GM18873 (cell line): ENCODE measurements at regions not wholly inside any gene's neighbourhood (a gene's known extent, or its start where the extent isn't known, plus 50 kb on each side); places are given as distances from the start of the nearest gene placed in this dataset.
"Not testable (repeated sequence)": the region's sequence is repeated elsewhere in the genome, so short reads cannot be mapped to it uniquely, and the experiment has no call there.

Experiments used
- ATAC-seq: cut with Tn5 transposase; IDR thresholded peaks from one replicate; pipeline ENCODE4 v1.9.1; 2021; ENCODE audit warnings: mild to moderate bottlenecking, moderate library complexity, moderate number of reproducible peaks; ENCODE audit not compliant: unreplicated experiment, low FRiP score

DNA sequence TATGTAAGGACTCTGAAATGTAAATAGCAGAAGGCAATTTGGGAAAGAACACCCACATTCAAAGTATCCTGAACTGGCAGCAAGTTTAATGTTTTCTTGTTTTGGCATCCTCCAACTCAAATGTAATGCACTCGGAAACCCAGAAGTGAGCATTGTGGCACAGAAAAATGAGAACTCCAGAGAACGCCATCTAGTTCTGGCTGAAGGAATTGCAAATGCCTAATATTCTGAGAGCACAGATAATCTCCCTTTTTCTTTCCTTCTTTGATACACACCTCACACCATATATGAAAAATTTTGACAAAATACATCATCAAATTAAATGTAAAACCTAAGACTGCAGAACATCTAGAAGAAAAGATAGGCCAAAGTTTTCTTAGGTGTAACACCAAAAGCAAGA lies 52.1 kb downstream of the PWWP3B start:
- no peak for ATAC-seq

DNA sequence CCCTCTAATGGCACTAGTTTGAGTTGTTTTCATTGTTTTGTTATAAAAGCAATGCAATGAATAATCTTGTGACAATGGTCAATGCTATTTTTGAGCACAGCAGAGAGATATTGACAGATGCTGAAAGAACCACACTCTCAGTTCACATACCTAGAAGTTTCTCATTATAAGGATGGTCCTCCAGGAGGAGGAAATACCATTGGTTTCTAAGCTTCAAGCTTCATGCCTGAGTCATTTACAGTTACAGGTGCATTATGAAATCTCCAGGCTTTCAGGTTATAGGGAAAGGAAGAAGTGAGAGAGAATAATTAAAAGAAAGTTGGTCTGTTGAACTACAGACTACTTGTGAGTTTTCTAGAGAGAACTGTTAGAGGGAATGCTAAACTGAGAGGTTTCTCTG lies 75.3 kb downstream of the PWWP3B start:
- ATAC-seq: no peak

DNA sequence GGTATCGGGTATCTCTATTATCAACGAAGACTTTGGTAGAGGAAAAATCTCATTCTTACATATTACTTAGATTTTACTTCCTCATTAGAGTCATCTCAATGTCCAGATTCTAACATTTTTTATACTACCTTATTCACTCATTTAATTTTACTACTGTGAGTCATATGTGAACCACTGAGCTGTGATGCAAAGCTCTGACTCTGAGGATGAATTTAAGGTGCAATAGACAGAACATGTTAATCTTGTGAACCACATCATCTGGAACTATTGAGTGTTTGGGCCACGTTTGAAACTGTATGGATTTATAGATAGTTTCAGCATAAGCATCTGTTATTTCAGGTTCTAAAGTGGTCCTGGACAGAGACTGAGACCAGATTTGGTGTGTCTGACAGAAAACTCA lies 78.4 kb downstream of the PWWP3B start:
- ATAC-seq: no peak

DNA sequence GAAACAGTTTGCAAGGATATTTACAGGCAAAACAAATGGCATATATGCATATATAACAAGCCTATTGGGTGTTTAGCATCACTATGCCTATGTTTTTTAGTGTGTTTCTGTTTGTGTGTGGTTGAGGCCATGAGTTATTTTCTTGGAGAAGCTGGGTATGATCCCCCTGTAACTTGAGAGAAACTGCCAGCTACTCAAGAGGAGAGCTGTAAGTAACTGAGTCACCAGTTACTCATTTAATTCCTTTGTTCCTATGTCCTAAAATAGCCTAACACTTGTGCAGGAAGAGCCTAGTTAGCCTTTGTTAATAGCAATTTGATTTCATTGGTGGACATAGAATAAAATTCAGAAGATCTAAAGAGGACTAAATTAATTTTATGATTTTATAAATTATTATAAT lies 79.1 kb downstream of the PWWP3B start:
- ATAC-seq: no peak

DNA sequence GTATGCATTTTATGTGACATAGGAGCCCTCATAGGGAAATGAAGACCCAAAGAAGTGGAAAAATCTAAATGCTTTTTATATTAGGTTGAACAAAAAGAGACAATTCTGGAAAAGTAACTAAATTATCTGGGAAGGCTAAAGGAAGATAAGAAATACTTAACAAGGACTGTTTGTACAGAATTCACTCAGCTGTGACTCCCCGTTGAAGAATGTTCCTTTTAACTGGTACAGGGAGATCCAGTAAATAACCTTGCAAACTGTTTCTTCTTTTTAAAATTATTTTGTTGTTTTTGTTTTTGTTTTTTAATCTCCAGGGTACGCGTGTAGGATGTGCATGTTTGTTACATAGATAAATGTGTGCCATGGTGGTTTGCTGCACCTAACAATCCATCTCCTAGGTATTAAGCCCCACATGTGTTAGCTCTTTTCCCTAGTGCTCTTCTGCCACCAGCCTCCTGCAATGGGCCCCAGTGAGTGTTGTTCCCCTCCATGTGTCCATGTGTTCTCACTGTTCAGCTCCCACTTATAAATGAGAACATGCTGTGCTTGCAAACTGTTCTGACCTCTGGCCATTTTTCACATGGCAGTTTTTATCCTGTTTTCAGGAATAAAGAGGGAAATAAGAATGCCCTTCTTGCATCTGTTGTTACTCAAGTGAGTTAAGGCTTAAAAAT lies 81.7 kb downstream of the PWWP3B start:
- ATAC-seq: no peak

DNA sequence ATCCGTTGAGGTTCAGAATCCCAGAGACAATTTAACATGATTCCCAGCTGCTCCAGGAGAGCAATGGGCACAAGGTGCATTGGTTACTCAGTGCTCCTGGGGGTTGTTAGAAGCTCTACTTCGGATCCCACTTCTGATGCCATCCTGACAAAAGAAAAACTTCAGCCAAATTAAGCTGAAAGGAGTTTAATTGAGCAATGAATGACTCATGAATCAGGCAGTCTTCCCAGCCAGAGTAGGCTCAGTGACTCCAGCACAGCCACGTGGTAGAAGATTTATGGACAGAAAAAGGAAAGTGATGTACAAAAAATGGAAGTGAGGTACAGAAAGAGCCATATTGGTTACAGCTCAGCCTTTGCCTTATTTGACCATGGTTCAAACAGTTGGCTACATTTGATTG lies 95.7 kb downstream of the PWWP3B start:
- no peak for ATAC-seq

DNA sequence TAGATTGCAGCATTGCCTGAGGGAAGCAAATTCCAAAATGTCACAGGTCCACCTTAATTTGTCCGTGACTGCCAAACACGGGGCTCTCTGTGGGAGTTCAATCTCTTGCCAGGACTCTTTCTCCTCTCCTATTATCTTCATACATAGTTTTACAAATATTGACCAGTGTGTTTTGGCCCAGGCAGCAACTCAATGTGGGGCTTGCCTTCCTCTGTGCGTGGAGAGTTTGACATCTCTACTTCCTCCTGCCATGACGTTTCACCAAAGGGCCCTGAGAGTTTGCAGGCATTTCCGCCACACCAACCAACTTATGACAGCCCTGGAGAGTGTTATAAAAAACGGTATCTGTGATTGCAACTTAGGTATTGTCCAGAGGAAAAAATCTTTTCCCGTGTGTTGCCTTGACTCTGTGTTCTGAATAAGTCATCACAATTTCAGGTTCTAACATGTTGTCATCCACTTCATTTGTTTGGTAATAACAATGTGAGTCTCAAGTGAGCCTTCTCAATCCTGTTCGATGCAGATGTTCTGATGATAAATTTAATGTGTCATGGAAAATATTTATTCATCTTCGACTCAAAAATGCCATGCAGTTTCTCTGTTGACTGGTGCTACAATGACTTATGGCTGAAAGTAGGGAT lies 106.0 kb downstream of the PWWP3B start:
- not testable (repeated sequence) for ATAC-seq

DNA sequence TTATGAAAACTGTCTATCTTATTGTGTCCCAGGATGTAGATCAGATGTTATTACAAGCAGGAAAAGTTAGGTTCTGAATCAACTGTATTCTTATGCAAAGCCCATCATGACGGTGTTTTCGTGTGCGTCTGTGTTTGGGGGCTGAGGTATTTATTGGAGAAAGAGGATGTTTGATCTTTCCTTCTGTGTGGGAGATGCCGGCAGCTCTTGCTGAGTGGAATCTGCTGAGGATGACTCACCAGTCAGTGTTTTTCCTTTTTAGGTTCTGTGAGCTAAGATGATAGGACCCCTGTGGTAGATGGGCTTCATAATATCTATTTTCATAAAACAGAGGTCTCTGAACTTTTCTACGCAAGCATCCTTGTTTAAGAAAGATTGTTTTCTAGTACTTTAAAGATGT lies 107.1 kb downstream of the PWWP3B start:
- ATAC-seq: not testable (repeated sequence)

DNA sequence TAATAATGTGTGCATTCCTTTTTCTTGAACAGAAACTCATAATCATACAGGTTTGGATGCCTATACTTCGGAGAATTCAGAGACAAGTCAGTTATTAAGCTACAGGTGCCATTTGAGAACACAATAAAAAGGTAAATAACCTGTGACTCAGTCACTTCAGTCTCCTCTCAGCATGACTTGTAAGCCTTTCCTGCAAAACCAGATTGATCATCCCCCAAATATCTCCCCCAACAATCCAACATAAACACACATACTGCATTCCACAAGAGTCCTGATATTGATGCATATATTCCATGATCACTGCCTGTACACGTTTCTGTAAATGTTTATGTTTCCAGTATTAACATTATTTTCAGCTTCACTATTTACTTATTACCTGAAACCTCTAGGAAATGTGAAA lies 110.8 kb downstream of the PWWP3B start:
- ATAC-seq: no peak

DNA sequence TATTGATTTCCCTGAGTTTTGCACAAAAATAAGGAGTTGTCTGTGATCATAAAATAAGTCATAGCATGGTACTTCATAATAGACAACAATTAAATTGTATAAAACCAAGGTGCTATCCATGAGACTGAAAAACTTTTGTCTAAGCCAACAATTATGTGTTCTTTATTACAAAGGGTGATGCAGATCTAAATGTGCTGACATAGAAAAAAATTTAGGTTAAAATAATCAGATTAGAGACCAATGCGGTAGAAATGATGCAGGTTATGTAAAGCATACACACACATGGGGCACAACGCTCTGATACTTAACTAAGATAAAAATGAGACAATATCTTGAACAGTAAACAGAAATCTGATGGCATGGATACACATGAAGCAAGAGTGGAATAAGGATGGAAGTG lies 113.3 kb downstream of the PWWP3B start:
- no peak for ATAC-seq

DNA sequence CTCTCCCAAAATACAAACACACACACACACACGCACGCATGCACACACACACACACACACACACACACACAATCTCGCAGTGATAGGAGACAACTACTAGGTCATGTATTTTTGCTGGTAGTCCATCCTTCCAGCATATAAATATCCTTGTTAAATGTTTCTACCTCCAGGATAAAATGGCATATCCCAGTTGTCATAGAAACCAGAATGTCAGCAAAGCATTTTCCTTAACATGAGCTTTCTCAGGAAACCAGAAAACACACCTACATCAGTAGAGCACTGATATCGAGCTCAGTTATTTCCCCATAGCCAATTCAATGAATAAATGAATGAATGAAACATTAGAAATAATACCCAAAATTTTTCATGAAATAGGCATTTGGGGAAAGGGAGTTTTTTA lies 115.7 kb downstream of the PWWP3B start:
- ATAC-seq: no peak

DNA sequence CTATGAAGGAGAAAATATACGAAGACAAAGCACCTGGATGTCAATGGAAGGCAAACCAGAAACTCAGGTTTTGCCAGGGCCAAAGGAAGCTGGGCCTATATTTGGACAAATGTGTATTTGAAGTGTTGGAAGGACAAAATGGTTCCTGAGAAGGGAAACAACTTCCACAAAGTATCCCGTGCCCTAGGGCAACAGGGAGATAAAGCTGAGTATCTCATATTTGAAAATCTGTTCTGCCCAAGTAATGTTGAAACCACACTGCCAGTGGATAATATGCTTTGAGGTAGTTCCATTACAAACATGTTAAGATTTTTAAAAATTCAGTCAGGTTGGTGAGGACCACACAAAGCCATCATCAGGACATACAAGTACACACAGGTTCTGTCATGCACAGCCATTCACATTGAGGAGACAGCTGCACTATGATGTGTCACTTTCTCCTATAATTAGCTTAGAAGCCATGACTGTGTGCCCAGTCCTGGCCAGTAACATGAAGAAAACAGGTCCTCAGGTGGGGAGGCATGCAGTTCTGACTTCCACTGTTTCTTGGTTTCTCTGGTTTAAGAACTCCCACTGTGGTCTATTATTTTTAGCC lies 116.4 kb downstream of the PWWP3B start:
- no peak for ATAC-seq

DNA sequence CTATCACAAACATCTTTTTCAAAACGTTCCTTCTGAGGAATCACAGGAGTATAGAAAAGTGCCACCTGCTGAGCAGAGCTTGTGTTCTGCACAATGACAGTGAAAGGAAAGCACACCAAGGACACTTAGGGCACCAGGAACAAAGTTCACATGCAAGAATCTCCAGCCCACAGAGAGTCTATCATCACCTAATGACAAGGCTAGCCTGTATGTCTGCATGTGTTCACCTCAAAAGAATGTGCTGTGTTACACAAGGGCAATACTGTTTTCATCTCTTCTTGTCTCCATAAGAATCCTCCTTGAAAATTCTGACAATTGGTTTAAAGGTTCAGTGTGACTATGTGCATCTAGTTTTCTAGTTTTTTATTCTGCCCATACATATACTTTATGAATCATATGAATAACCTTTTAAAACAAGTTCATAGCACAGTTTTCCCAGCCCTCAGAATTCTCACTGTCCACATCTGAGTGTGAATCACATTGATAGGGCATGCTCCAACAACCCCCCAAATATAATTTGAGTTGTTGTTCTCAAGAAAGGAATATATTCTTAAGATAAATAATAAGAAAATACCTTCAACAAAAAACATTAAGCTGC lies 118.0 kb downstream of the PWWP3B start:
- no peak for ATAC-seq

DNA sequence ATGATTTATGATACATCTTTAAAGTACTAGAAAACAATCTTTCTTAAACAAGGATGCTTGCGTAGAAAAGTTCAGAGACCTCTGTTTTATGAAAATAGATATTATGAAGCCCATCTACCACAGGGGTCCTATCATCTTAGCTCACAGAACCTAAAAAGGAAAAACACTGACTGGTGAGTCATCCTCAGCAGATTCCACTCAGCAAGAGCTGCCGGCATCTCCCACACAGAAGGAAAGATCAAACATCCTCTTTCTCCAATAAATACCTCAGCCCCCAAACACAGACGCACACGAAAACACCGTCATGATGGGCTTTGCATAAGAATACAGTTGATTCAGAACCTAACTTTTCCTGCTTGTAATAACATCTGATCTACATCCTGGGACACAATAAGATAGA lies 122.7 kb downstream of the PWWP3B start:
- not testable (repeated sequence) for ATAC-seq

DNA sequence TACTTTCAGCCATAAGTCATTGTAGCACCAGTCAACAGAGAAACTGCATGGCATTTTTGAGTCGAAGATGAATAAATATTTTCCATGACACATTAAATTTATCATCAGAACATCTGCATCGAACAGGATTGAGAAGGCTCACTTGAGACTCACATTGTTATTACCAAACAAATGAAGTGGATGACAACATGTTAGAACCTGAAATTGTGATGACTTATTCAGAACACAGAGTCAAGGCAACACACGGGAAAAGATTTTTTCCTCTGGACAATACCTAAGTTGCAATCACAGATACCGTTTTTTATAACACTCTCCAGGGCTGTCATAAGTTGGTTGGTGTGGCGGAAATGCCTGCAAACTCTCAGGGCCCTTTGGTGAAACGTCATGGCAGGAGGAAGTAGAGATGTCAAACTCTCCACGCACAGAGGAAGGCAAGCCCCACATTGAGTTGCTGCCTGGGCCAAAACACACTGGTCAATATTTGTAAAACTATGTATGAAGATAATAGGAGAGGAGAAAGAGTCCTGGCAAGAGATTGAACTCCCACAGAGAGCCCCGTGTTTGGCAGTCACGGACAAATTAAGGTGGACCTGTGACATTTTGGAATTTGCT lies 123.8 kb downstream of the PWWP3B start:
- ATAC-seq: not testable (repeated sequence)

DNA sequence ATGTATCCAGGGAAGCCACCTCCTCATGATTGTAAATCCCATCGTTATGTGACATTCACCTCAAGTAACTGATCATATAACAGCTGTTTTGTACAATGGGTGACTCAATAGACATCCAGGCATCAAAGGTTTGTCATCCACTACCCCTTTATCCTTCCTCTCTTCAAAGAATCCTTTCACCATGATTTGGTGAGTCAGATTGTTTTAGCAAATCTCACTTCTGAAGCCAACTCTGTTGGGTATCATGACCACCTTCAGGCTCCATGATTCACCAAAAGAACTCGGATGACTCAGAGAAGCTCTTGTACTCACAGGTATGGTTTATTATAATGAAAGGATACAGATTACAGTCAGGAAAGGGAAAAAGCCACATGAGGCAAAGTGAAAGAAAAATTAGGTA lies 132.1 kb downstream of the PWWP3B start:
- no peak for ATAC-seq

DNA sequence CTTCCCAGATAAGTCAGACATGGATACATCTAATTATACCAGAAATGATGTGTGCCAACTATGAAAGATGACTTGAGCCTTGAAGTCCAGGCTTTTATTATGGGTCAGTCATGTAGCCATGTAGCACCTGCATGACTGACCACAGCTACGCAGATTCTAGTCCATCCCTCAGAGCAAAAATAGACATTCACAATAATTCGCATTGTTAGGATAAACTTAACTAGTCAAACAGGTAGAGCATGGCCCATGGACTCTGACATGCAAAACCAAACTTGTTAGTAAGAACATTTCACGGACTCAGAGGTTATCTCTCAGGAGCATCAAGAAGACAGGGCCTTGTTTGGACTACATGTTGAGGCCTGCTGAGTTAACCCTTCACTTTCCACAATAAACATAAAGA lies 132.6 kb downstream of the PWWP3B start:
- ATAC-seq: no peak

DNA sequence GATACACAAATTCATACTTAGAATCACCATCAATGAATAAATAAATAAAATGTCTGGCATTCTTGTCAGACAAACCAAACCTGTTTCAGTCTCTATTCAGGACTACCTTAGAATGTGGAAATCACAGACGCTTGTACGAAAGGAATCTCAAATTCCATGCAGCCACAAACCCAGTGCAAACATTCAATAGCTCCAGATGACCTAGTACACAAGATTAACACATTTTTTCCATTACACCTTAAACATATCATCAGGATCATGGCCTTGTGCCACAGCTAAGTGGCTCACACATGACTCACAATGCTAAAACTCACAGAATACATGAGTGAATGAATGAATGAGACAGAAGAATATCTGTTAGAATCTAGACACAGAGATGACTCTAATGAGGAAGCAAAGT lies 134.2 kb downstream of the PWWP3B start:
- no peak for ATAC-seq

DNA sequence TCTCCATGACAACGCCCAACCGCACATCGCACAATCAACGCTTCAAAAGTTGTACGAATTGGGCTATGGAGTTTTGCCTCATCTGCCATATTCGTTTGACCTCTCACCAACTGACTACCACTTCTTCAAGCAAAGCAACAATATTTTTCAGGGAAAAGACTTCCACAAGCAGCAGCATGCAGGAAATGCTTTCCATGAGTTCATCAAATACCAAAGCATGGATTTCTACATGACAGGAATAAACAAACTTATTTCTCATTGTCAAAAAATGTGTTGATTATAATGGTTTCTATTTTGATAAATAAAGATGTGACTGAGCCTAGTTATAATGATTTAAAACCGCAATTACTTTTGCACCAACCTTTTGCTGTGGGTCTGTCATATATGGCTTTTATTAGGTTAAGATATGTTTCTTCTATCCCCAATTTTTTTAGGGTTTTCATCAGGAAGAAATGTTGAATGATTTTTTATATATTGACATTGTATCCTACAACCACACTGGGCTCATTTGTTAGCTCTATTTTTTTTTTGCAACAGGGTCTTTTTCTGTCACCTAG lies 138.4 kb downstream of the PWWP3B start:
- no peak for ATAC-seq

DNA sequence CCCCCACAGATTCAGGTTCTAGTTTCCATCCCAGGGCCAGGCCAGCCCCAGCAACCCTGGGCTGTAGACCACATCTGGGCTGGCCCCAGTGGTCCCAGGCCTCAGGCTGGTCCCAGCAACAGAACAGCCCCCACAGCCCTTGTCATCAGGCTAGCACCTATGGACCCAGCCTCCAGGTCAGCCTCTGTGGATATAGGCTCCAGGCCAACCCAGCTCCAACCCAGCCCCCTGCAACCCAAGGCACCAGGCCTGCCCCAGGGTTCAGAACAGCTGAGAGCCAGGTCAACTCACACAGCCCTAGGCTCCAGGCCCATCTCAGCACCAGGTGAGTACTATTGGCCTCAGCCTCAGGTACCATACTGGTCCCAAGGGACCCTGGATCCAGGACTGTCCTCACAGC lies 155.3 kb downstream of the PWWP3B start:
- no peak for ATAC-seq

DNA sequence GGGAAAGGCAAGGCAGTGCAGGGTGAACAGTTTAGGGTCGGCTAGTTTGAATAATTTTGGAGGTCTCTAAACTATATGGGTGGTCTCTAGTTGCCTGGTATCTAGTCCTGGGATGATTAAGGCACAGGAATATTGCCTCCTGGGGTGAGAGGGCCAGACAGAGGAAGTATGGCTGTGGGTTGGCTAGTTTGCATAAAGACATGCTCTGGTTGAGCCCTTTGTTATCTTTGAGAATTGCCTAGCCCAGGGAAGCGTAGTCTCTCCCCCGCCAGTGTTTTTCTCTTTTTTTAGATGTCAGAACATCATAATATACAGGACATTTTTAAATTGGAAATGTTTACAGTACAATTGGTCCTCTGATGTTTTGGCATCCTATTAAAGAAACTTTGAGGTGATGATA lies 163.5 kb downstream of the PWWP3B start:
- no peak for ATAC-seq
